ENCODE measurements at regions not wholly inside any gene's neighbourhood (a gene's known extent, or its start where the extent isn't known, plus 50 kb on each side); places are given as distances from the start of the nearest gene placed in this dataset.

DNA sequence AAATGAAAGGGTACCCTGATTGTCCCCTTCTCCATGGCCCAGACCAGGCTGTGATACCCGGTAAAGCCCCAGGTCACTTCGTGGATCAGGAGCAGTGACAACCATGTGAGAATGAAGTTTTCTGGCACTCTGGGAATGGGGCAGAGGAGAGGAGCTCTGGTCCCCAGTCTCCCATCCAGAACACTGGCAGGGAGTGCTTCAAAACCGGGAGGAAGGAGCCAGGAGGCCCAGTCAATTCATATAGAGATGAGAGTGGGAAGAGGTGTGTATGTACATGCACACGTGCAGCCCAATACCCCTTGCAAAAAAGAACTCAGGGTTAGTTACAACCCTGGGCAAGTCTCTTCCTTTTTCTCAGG, 101.4 kb upstream of the TLE3 start:
- FAIRE-seq (no peak), DNase-seq (ENCODE audit: low read depth in 1 of 2, low spot score in 2 of 2) (no peak)
- no peak overlapping the region for H3K27ac ChIP-seq (ENCODE audit: low read depth, low read length)
- H3K23me2 ChIP-seq (ENCODE audit: low read depth, low read length), result no peaks in the 10 kb centered on the region
- no peak overlapping the region for H2BK120ac ChIP-seq (replicated peaks; ENCODE audit: low read depth, low read length)
- H2BK5ac ChIP-seq (ENCODE audit: low read depth, low read length), result no peak overlapping the region
- H3K27me3 ChIP-seq (replicated peaks in 1 of 4; ENCODE audit: control insufficient read depth in 3 of 4, extremely low read depth in 1 of 4, insufficient read depth in 3 of 4, low read length in 3 of 4), result no peaks in the 10 kb centered on the region; a peak in 2 of 7 replicates
- no peaks in the 10 kb centered on the region for H3K9me3 ChIP-seq (ENCODE audit: insufficient read depth in 2 of 2, low read depth in 1 of 2, low read length in 1 of 2)
- no peaks in the 10 kb centered on the region for H4K20me1 ChIP-seq (replicated peaks in 1 of 2; ENCODE audit: control insufficient read depth in 1 of 2, insufficient read depth in 2 of 2, low read length in 2 of 2)
- no peak overlapping the region for H4K8ac ChIP-seq (ENCODE audit: extremely low read depth, insufficient read depth, low read length)
- no peak overlapping the region for H3K56ac ChIP-seq (replicated peaks; ENCODE audit: insufficient read length, low read depth, low read length)
- H2BK12ac ChIP-seq (ENCODE audit: low read depth, low read length), result no peak overlapping the region
- no peak overlapping the region for H3K23ac ChIP-seq (ENCODE audit: insufficient read length)
- H3K4me1 ChIP-seq (replicated peaks in 1 of 4; ENCODE audit: control insufficient read depth in 3 of 4, insufficient read depth in 4 of 4, low read length in 3 of 4), result peaks cover 12 to 22% (median 17%) of the 10 kb centered on the region in 4 experiments
- no peak overlapping the region for H3K4me3 ChIP-seq (ENCODE audit: extremely low read depth in 1 of 4, insufficient read depth in 2 of 4, low read depth in 3 of 4, low read length in 4 of 4)
- ChIA-PET CTCF (ENCODE audit: partially characterized antibody) (interaction anchor here (0.7 to 2.3 kb wide), 7 partner anchors 9 to 61 kb away, joined by 3 to 8 read pairs (median 4); no protein-coding TSS in a partner anchor), POLR2A (ENCODE audit: partially characterized antibody) (interaction anchor here (0.7 to 1.2 kb wide), 2 partner anchors 12 to 15 kb away, joined by 3 read pairs; no protein-coding TSS in a partner anchor)
- H4K5ac ChIP-seq (ENCODE audit: insufficient read length, low read depth, low read length), result no peak overlapping the region
- no peaks in the 10 kb centered on the region for H3K36me3 ChIP-seq (ENCODE audit: control insufficient read depth in 2 of 4, insufficient read depth in 4 of 4, low read length in 3 of 4)
- H4K91ac ChIP-seq (replicated peaks; ENCODE audit: insufficient read length, low read length), result no peak overlapping the region
- no peak overlapping the region for H3K9ac ChIP-seq (replicated peaks in 1 of 4; ENCODE audit: extremely low read depth in 1 of 4, low read depth in 3 of 4, low read length in 3 of 4)
- peak overlapping the region; percentile 53; the same call in 1 of the 2 replicates for H3K18ac ChIP-seq (ENCODE audit: extremely low read depth, low read length)
- H3K4ac ChIP-seq (replicated peaks; ENCODE audit: insufficient read length, low read depth, low read length), result no peak overlapping the region
- 71% methylated on average over 4 of the region's 4 CpGs; no CpG with 5 or more reads in 1 of the 2 experiments for WGBS, 2 experiments (ENCODE audit: extremely low coverage in 1 of 2, insufficient coverage in 1 of 2, insufficient read length in 1 of 2, insufficient replicate concordance in 2 of 2, low coverage in 1 of 2, low lambda C conversion rate in 2 of 2, missing lambda C conversion rate in 1 of 2)
- H3K14ac ChIP-seq (ENCODE audit: insufficient read length), result no peak overlapping the region
- H3K79me1 ChIP-seq (ENCODE audit: low read depth, low read length), result no peaks in the 10 kb centered on the region
- no peaks in the 10 kb centered on the region for H3K79me2 ChIP-seq (ENCODE audit: control insufficient read depth in 1 of 2, insufficient read depth in 2 of 2, low read length in 2 of 2)
- no peak overlapping the region for H3K4me2 ChIP-seq (ENCODE audit: insufficient read depth in 1 of 2, low read depth in 2 of 2, low read length in 2 of 2)
- no peak overlapping the region for H2BK15ac ChIP-seq (ENCODE audit: low read length)
- H2AFZ ChIP-seq (ENCODE audit: low read length), result no peak overlapping the region
- H2AK5ac ChIP-seq (ENCODE audit: low read depth, low read length), result 0 out of 2 replicates have a peak overlapping the region, but pooled peaks have one; percentile 20
- H2BK20ac ChIP-seq (ENCODE audit: low read length), result 0 out of 2 replicates have a peak overlapping the region, but pooled peaks have one; percentile 61
- TF ChIP-seq RBBP5 (IDR thresholded peaks at IDR 0.05; ENCODE audit: borderline replicate concordance, low read depth, low read length) (no peak), CHD1 (IDR thresholded peaks at IDR 0.05; ENCODE audit: low read depth, low read length) (no peak), KDM5A (IDR thresholded peaks at IDR 0.05; ENCODE audit: low read length) (no peak), HDAC2 (IDR thresholded peaks at IDR 0.05; ENCODE audit: borderline replicate concordance in 1 of 2, low read depth in 2 of 2, low read length in 2 of 2) (no peak), MAX (IDR thresholded peaks at IDR 0.05) (no peak), NRF1 (IDR thresholded peaks at IDR 0.05; ENCODE audit: low read depth, low read length) (no peak), YY1 (IDR thresholded peaks at IDR 0.05; ENCODE audit: low read depth, low read length) (no peak)

All from H1 (cell line).